Activated CD4-positive, alpha-beta memory T cell treated with anti-CD3 and anti-CD28 coated beads for 36 hours (primary cell): ENCODE measurements at regions not wholly inside any gene's neighbourhood (a gene's known extent, or its start where the extent isn't known, plus 50 kb on each side); places are given as distances from the start of the nearest gene placed in this dataset.

ENCODE experiments used
- CTCF ChIA-PET: fragments of 350-600 bp; sonication (Branson Sonifier 250); formaldehyde crosslinking; loops from one replicate; lab custom pipeline; 2021; ENCODE audit warnings: antibody characterized with exemption, inconsistent platforms; lab: Charles Lee
- POLR2A ChIA-PET: fragments of 350-600 bp; sonication (Branson Sonifier 250); formaldehyde crosslinking; loops from one replicate; lab custom pipeline; 2021; ENCODE audit warnings: antibody characterized with exemption; lab: Charles Lee
- DNase-seq: peaks from one replicate; pipeline ENCODE4 v3.0.0-alpha.2; 2020
- H3K27ac Mint-ChIP-seq: one replicate; pipeline ENCODE4 v1.8.0; 2021; ENCODE audit warnings: mixed read lengths
- H3K27me3 Mint-ChIP-seq: one replicate; pipeline ENCODE4 v1.8.0; 2021; ENCODE audit warnings: mixed read lengths
- H3K36me3 Mint-ChIP-seq: one replicate; pipeline ENCODE4 v1.8.0; 2021; ENCODE audit warnings: mixed read lengths
- H3K4me1 Mint-ChIP-seq: one replicate; pipeline ENCODE4 v1.8.0; 2021; ENCODE audit warnings: low read depth, mixed read lengths
- H3K4me3 Mint-ChIP-seq: one replicate; pipeline ENCODE4 v1.8.0; 2021; ENCODE audit warnings: mild to moderate bottlenecking, mixed read lengths
- H3K9me3 Mint-ChIP-seq: one replicate; pipeline ENCODE4 v1.8.0; 2021; ENCODE audit warnings: mixed read lengths
- intact Hi-C: fragments of 100-400 bp; cut with micrococcal nuclease; formaldehyde crosslinking; loops from one replicate; pipeline ENCODE4 v1.15.1; 2023

- Mint-ChIP-seq H3K27ac (no peak overlapping the region), H3K4me1 (no peaks in the 10 kb centered on the region), H3K9me3 (no peaks in the 10 kb centered on the region), H3K36me3 (no peaks in the 10 kb centered on the region), H3K27me3 (peaks cover 2% of the 10 kb centered on the region), H3K4me3 (no peak overlapping the region)
- POLR2A ChIA-PET, result no interaction called here
- intact Hi-C loops, result no loop called here
- CTCF ChIA-PET, result no interaction called here
- DNase-seq, result no peak
Observed at GRCh38 chr6:4349323-4349722, 213.9 kb upstream of the ECI2 start.

- no peak overlapping the region for H3K27ac Mint-ChIP-seq
- H3K36me3 Mint-ChIP-seq, result no peaks in the 10 kb centered on the region
- H3K27me3 Mint-ChIP-seq, result no peaks in the 10 kb centered on the region
- CTCF ChIA-PET, result no interaction called here
- intact Hi-C loops, result no loop called here
- no peak overlapping the region for H3K4me3 Mint-ChIP-seq
- DNase-seq, result no peak
- POLR2A ChIA-PET, result no interaction called here
- no peaks in the 10 kb centered on the region for H3K4me1 Mint-ChIP-seq
- no peaks in the 10 kb centered on the region for H3K9me3 Mint-ChIP-seq
Observed at GRCh38 chr6:4348462-4349112, 213.2 kb upstream of the ECI2 start.

- intact Hi-C loops, result no loop called here
- POLR2A ChIA-PET, result no interaction called here
- H3K9me3 Mint-ChIP-seq, result no peaks in the 10 kb centered on the region
Observed at GRCh38 chr6:4347877-4348276, 212.5 kb upstream of the ECI2 start.

GRCh38 chr6:4346659-4347333, 211.4 kb upstream of the ECI2 start:
- ChIA-PET POLR2A (no interaction called here), CTCF (no interaction called here)
- DNase-seq, result no peak
- H3K4me1 Mint-ChIP-seq, result peaks cover 10% of the 10 kb centered on the region
- intact Hi-C loops, result no loop called here
- no peaks in the 10 kb centered on the region for H3K9me3 Mint-ChIP-seq
- H3K4me3 Mint-ChIP-seq, result no peak overlapping the region
- no peaks in the 10 kb centered on the region for H3K27me3 Mint-ChIP-seq
- no peaks in the 10 kb centered on the region for H3K36me3 Mint-ChIP-seq
- no peak overlapping the region for H3K27ac Mint-ChIP-seq

More at GRCh38 chr6:4347877-4348276, 212.5 kb upstream of the ECI2 start:
- H3K27me3 Mint-ChIP-seq, result no peaks in the 10 kb centered on the region
- H3K4me1 Mint-ChIP-seq, result peaks cover 5% of the 10 kb centered on the region
- no peak overlapping the region for H3K27ac Mint-ChIP-seq
- no peaks in the 10 kb centered on the region for H3K36me3 Mint-ChIP-seq
- no peak overlapping the region for H3K4me3 Mint-ChIP-seq
- DNase-seq, result no peak
- CTCF ChIA-PET, result no interaction called here

GRCh38 chr6:4345543-4345942, 210.2 kb upstream of the ECI2 start:
- Mint-ChIP-seq H3K4me3 (no peak overlapping the region), H3K36me3 (no peaks in the 10 kb centered on the region), H3K27me3 (peaks cover 4% of the 10 kb centered on the region), H3K9me3 (no peaks in the 10 kb centered on the region), H3K27ac (no peak overlapping the region), H3K4me1 (peaks cover 10% of the 10 kb centered on the region)
- no peak for DNase-seq
- POLR2A ChIA-PET, result no interaction called here
- CTCF ChIA-PET, result no interaction called here
- intact Hi-C loops, result no loop called here

GRCh38 chr6:4344317-4344899, 209.0 kb upstream of the ECI2 start:
- ChIA-PET POLR2A (no interaction called here), CTCF (interaction anchor here (0.6 kb wide), 1 partner anchor 503 kb away, joined by 3 read pairs; no protein-coding TSS in a partner anchor)
- Mint-ChIP-seq H3K4me3 (no peak overlapping the region), H3K27ac (no peak overlapping the region), H3K9me3 (no peaks in the 10 kb centered on the region), H3K27me3 (peaks cover 8% of the 10 kb centered on the region), H3K4me1 (peaks cover 10% of the 10 kb centered on the region), H3K36me3 (no peaks in the 10 kb centered on the region)
- no peak for DNase-seq
- intact Hi-C loops, result no loop called here

- Mint-ChIP-seq H3K4me3 (no peak overlapping the region), H3K27ac (no peak overlapping the region), H3K4me1 (peaks cover 10% of the 10 kb centered on the region), H3K36me3 (no peaks in the 10 kb centered on the region), H3K9me3 (no peaks in the 10 kb centered on the region), H3K27me3 (peaks cover 9% of the 10 kb centered on the region)
- peak; percentile 21 for DNase-seq
- intact Hi-C loops, result no loop called here
- ChIA-PET CTCF (no interaction called here), POLR2A (no interaction called here)
Observed at GRCh38 chr6:4342407-4343137, 207.2 kb upstream of the ECI2 start.

GRCh38 chr6:4341078-4341797, 205.9 kb upstream of the ECI2 start:
- no peak for DNase-seq
- CTCF ChIA-PET, result no interaction called here
- intact Hi-C loops, result no loop called here
- H3K4me3 Mint-ChIP-seq, result no peak overlapping the region
- H3K27ac Mint-ChIP-seq, result no peak overlapping the region
- peaks cover 9% of the 10 kb centered on the region for H3K27me3 Mint-ChIP-seq
- no peaks in the 10 kb centered on the region for H3K9me3 Mint-ChIP-seq
- POLR2A ChIA-PET, result no interaction called here
- H3K36me3 Mint-ChIP-seq, result no peaks in the 10 kb centered on the region
- H3K4me1 Mint-ChIP-seq, result peaks cover 10% of the 10 kb centered on the region

GRCh38 chr6:4340544-4340943, 205.2 kb upstream of the ECI2 start:
- no peak overlapping the region for H3K27ac Mint-ChIP-seq
- no peak overlapping the region for H3K4me3 Mint-ChIP-seq
- H3K4me1 Mint-ChIP-seq, result peaks cover 10% of the 10 kb centered on the region
- ChIA-PET POLR2A (no interaction called here), CTCF (no interaction called here)
- intact Hi-C loops, result no loop called here
- no peaks in the 10 kb centered on the region for H3K36me3 Mint-ChIP-seq
- H3K27me3 Mint-ChIP-seq, result peaks cover 9% of the 10 kb centered on the region
- H3K9me3 Mint-ChIP-seq, result no peaks in the 10 kb centered on the region
- DNase-seq, result no peak

- ChIA-PET CTCF (no interaction called here), POLR2A (no interaction called here)
- Mint-ChIP-seq H3K4me3 (no peak overlapping the region), H3K4me1 (peaks cover 10% of the 10 kb centered on the region), H3K9me3 (no peaks in the 10 kb centered on the region), H3K27ac (no peak overlapping the region), H3K27me3 (peaks cover 9% of the 10 kb centered on the region), H3K36me3 (no peaks in the 10 kb centered on the region)
- intact Hi-C loops, result no loop called here
- DNase-seq, result no peak
Observed at GRCh38 chr6:4338884-4339283, 203.5 kb upstream of the ECI2 start.

- ChIA-PET CTCF (no interaction called here), POLR2A (no interaction called here)
- Mint-ChIP-seq H3K4me1 (no peaks in the 10 kb centered on the region), H3K36me3 (no peaks in the 10 kb centered on the region), H3K9me3 (no peaks in the 10 kb centered on the region), H3K27me3 (peaks cover 9% of the 10 kb centered on the region), H3K27ac (no peak overlapping the region), H3K4me3 (no peak overlapping the region)
- DNase-seq, result no peak
- intact Hi-C loops, result no loop called here
Observed at GRCh38 chr6:4336778-4337442, 201.5 kb upstream of the ECI2 start.
